ENCODE measurements at regions not wholly inside any gene's neighbourhood (a gene's known extent, or its start where the extent isn't known, plus 50 kb on each side); places are given as distances from the start of the nearest gene placed in this dataset.
"Not testable (repeated sequence)": the region's sequence is repeated elsewhere in the genome, so short reads cannot be mapped to it uniquely, and the experiment has no call there.

DNA sequence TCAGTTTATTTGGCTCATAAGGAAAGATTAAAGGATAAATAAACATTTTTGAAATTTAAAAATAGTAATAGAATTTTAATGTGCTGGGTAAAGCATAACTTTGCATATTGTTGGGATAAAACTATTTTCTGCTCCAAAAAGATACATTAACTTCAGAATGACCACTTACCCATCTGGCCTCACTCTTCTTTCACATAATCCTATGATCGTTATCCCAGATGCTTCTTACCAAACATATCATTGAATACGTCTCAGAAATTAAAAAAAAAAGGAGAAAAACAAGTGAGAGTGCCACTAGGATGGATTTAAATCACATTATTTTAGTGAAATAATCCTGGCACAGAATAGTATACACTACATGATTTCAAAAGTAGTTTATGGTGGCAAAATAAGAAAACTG is 677.5 kb upstream of the ZWINT start:
- 85 to 89% methylated on average over 2 of the region's 2 CpGs for WGBS, 2 donors
- H3K4me1 ChIP-seq: no peaks in the 10 kb centered on the region
- H3K27me3 ChIP-seq: no peaks in the 10 kb centered on the region
- H3K36me3 ChIP-seq: no peaks in the 10 kb centered on the region
- DNase-seq (ENCODE audit: low spot score in 2 of 2): no peak
- no peak for TF ChIP-seq EP300 (IDR thresholded peaks at IDR 0.05)
- TF ChIP-seq, protein P1, sequence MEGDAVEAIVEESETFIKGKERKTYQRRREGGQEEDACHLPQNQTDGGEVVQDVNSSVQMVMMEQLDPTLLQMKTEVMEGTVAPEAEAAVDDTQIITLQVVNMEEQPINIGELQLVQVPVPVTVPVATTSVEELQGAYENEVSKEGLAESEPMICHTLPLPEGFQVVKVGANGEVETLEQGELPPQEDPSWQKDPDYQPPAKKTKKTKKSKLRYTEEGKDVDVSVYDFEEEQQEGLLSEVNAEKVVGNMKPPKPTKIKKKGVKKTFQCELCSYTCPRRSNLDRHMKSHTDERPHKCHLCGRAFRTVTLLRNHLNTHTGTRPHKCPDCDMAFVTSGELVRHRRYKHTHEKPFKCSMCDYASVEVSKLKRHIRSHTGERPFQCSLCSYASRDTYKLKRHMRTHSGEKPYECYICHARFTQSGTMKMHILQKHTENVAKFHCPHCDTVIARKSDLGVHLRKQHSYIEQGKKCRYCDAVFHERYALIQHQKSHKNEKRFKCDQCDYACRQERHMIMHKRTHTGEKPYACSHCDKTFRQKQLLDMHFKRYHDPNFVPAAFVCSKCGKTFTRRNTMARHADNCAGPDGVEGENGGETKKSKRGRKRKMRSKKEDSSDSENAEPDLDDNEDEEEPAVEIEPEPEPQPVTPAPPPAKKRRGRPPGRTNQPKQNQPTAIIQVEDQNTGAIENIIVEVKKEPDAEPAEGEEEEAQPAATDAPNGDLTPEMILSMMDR (IDR thresholded peaks at IDR 0.05): no peak
- H3K4me3 ChIP-seq: no peak overlapping the region
- peaks cover 0 to 2% (median 0%) of the 10 kb centered on the region in 4 donors for H3K9me3 ChIP-seq
- no peak overlapping the region for H3K27ac ChIP-seq

DNA sequence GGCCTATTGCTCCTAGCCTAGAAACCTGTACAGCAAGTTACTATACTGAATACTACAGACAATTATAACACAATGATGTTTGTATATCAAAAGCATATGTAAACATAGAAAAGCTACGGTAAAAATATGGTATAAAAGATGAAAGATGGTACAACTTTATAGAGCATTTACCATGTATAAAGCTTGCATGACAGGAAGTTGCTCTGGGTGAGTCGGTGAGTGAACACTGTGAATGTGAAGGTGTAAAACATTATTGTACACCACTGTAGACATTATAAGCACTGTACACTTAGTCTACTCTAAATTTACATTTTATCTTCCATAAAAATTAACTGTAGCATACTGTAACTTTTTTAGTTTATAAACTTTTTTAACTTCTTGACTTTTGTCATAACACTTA is 674.3 kb upstream of the ZWINT start:
- Histone ChIP-seq H3K27me3 (no peaks in the 10 kb centered on the region), H3K4me1 (no peaks in the 10 kb centered on the region), H3K27ac (no peak overlapping the region), H3K9me3 (peaks cover 0 to 27% (median 6%) of the 10 kb centered on the region in 4 donors), H3K4me3 (no peak overlapping the region), H3K36me3 (no peaks in the 10 kb centered on the region)
- TF ChIP-seq, protein P1 (IDR thresholded peaks at IDR 0.05): no peak
- TF ChIP-seq POLR2A (IDR thresholded peaks at IDR 0.05) (no peak), EP300 (IDR thresholded peaks at IDR 0.05) (no peak)
- WGBS, 2 donors: 81 to 85% methylated on average over 2 of the region's 2 CpGs
- no peak for DNase-seq (ENCODE audit: low spot score in 2 of 2)

DNA sequence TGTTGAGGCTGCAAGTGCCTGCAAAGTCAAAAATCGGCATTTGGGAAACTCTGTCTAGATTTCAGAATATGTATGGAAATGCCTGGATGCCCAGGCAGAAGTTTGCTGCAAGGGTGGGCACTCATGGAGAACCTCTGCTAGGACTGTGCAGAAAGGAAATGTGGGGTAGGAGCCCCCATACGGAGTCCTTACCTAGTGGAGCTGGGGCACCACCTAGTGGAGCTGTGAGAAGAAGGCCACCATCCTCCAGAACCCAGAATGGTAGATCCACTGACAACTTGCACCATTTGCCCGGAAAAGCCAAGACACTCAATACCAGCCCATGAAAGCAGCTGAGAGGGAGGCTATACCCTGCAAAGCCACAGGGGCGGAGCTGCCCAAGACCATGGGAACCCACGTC is 671.2 kb upstream of the ZWINT start:
- H3K27ac ChIP-seq; H3K4me1 ChIP-seq; H3K36me3 ChIP-seq; H3K4me3 ChIP-seq; DNase-seq (ENCODE audit: low spot score in 2 of 2); H3K27me3 ChIP-seq: not testable (repeated sequence)
- 85 to 87% methylated on average over 5 of the region's 5 CpGs for WGBS, 2 donors
- H3K9me3 ChIP-seq: peaks cover 0 to 27% (median 6%) of the 10 kb centered on the region in 4 donors

DNA sequence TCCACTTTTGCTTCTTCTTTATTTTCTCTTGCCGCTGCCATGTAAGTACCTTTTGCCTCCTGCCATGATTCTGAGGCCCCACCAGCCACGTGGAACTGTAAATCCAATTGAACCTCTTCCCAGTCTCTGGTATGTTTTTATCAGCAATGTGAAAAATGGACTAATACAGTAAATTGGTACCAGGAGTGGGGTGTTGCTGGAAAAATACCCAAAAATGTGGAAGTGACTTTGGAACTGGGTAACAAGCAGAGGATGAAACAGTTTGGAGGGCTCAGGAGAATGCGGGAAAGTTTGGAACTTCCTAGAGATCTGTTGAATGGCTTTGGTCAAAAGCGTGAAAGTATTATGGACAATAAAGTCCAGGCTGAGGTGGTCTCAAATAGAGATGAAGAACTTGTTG is 670.3 kb upstream of the ZWINT start:
- 91 to 95% methylated on average over 4 of the region's 4 CpGs for WGBS, 2 donors
- Histone ChIP-seq H3K4me1 (no peaks in the 10 kb centered on the region), H3K27me3 (no peaks in the 10 kb centered on the region)

DNA sequence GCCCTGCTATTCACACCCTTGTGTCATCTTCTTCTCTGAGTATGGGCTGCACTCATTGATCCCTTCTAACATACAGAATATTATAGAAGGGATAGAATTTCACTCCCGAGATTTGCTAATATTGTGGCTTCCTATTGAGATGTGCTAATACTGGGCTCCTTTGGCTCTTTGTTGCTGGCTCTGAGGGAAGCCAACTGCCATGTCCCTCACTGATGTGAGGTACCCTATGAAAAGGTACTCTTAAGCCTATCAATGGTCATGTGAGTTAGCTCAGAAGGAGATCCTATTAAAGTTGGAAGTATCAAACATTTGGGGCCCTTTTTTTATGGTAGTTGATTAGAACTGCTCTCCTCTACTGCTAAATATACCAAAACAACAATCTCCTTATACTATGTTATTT is 665.2 kb upstream of the ZWINT start:
- no peaks in the 10 kb centered on the region for H3K27me3 ChIP-seq
- peaks cover 0 to 10% (median 2%) of the 10 kb centered on the region in 4 donors for H3K9me3 ChIP-seq
- WGBS, 2 donors: 87 to 90% methylated on average over 1 of the region's 1 CpG
- H3K4me1 ChIP-seq: no peaks in the 10 kb centered on the region
- DNase-seq (ENCODE audit: low spot score in 2 of 2): no peak
- no peak overlapping the region for H3K4me3 ChIP-seq
- H3K27ac ChIP-seq: no peak overlapping the region
- no peak for TF ChIP-seq EP300 (IDR thresholded peaks at IDR 0.05)
- TF ChIP-seq, protein P1 (IDR thresholded peaks at IDR 0.05): no peak
- TF ChIP-seq POLR2A (IDR thresholded peaks at IDR 0.05): no peak
- no peaks in the 10 kb centered on the region for H3K36me3 ChIP-seq

More for the DNA sequence above, 670.3 kb upstream of the ZWINT start:
- Histone ChIP-seq H3K4me3 (no peak overlapping the region), H3K36me3 (no peaks in the 10 kb centered on the region), H3K9me3 (peaks cover 0 to 27% (median 6%) of the 10 kb centered on the region in 4 donors), H3K27ac (no peak overlapping the region)
- TF ChIP-seq EP300 (IDR thresholded peaks at IDR 0.05) (no peak), POLR2A (IDR thresholded peaks at IDR 0.05) (no peak)
- TF ChIP-seq, protein P1 (IDR thresholded peaks at IDR 0.05): no peak
- no peak for DNase-seq (ENCODE audit: low spot score in 2 of 2)

DNA sequence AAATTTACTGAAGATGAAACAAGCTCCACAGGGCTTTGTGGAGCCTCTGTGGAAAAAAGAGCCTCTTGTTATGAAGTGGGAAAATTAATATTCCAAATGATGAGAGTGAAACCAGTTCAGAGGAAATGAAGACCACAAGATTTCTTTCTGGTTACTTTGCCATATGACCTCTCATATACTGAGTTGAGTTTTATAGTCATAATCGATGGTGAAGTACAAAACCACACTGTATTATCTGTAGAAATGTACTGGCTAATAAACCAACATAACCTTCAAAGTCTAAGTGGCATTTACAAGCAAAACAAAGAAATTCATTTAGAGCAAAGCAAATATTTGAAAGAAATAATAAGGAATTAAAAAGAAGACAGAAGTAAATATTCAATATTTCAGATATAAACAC is 662.6 kb upstream of the ZWINT start:
- Histone ChIP-seq H3K27ac (no peak overlapping the region), H3K9me3 (peaks cover 0 to 3% (median 0%) of the 10 kb centered on the region in 4 donors), H3K36me3 (no peaks in the 10 kb centered on the region), H3K4me3 (no peak overlapping the region), H3K27me3 (no peaks in the 10 kb centered on the region), H3K4me1 (no peaks in the 10 kb centered on the region)
- DNase-seq (ENCODE audit: low spot score in 2 of 2): no peak
- 35 to 40% methylated on average over 1 of the region's 1 CpG for WGBS, 2 donors
- TF ChIP-seq POLR2A (IDR thresholded peaks at IDR 0.05) (no peak), EP300 (IDR thresholded peaks at IDR 0.05) (no peak)
- TF ChIP-seq, protein P1 (IDR thresholded peaks at IDR 0.05): no peak

All from tibial nerve (tissue), 4 donors.